H9 (cell line): ENCODE measurements at regions not wholly inside any gene's neighbourhood (a gene's known extent, or its start where the extent isn't known, plus 50 kb on each side); places are given as distances from the start of the nearest gene placed in this dataset.

ENCODE experiments used
- DNase-seq: peaks from one replicate; pipeline ENCODE4 v3.0.0-alpha.2; 2017
- H2AFZ ChIP-seq: one replicate; pipeline ENCODE4 v1.6.1; 2013; ENCODE audit warnings: mild to moderate bottlenecking, low read length, control low read depth, moderate library complexity
- H2AK5ac ChIP-seq: 2 replicates; pipeline ENCODE4 v1.6.1; 2013; ENCODE audit warnings: low read length, control low read depth, mixed read lengths; ENCODE audit not compliant: insufficient read length
- H2BK120ac ChIP-seq: one replicate; pipeline ENCODE4 v1.6.1; 2013; ENCODE audit warnings: low read depth, mild to moderate bottlenecking, low read length, control low read depth, inconsistent platforms; ENCODE audit not compliant: poor library complexity, severe bottlenecking
- H2BK12ac ChIP-seq: 2 replicates; pipeline ENCODE4 v1.6.1; 2013; ENCODE audit warnings: low read length, control low read depth, mixed read lengths, low read depth; ENCODE audit not compliant: insufficient read length
- H2BK15ac ChIP-seq: 2 replicates; pipeline ENCODE4 v1.6.1; 2013; ENCODE audit warnings: low read depth, low read length, control low read depth
- H2BK20ac ChIP-seq: one replicate; pipeline ENCODE4 v1.6.1; 2013; ENCODE audit warnings: low read depth, mild to moderate bottlenecking, low read length, control low read depth, inconsistent platforms; ENCODE audit not compliant: poor library complexity, severe bottlenecking
- H2BK5ac ChIP-seq: 2 replicates; pipeline ENCODE4 v1.6.1; 2013; ENCODE audit warnings: low read length, control low read depth, mixed read lengths; ENCODE audit not compliant: insufficient read length
- H3K14ac ChIP-seq: 2 replicates; pipeline ENCODE4 v1.6.1; 2013; ENCODE audit warnings: low read length, control low read depth; ENCODE audit not compliant: insufficient read depth
- H3K18ac ChIP-seq: 2 replicates; pipeline ENCODE4 v1.6.1; 2013; ENCODE audit warnings: low read depth, mild to moderate bottlenecking, mixed read lengths, low read length, control low read depth; ENCODE audit not compliant: insufficient read length
- H3K23ac ChIP-seq: 2 replicates; pipeline ENCODE4 v1.6.1; 2013; ENCODE audit warnings: low read length, control low read depth, mixed read lengths, low read depth; ENCODE audit not compliant: insufficient read length
- H3K23me2 ChIP-seq: 2 replicates; pipeline ENCODE4 v1.6.1; 2013; ENCODE audit warnings: low read depth, mild to moderate bottlenecking, mixed read lengths, low read length, control low read depth; ENCODE audit not compliant: insufficient read length, poor library complexity, severe bottlenecking
- H3K27ac ChIP-seq: 2 replicates; pipeline ENCODE4 v1.5.1; 2013; ENCODE audit warnings: low read length, control low read depth, mixed read lengths, low read depth; ENCODE audit not compliant: insufficient read length
- H3K27me3 ChIP-seq: 2 replicates; pipeline ENCODE4 v1.6.1; 2013; ENCODE audit warnings: low read length, control low read depth, inconsistent platforms; ENCODE audit not compliant: insufficient read depth
- H3K4ac ChIP-seq: 2 replicates; pipeline ENCODE4 v1.6.1; 2013; ENCODE audit warnings: low read depth, mild to moderate bottlenecking, control low read depth, inconsistent platforms, low read length, moderate library complexity
- H3K4me1 ChIP-seq: 2 replicates; pipeline ENCODE4 v1.6.1; 2013; ENCODE audit warnings: low read length, control low read depth, inconsistent platforms; ENCODE audit not compliant: insufficient read depth
- H3K4me2 ChIP-seq: 2 replicates; pipeline ENCODE4 v1.6.1; 2013; ENCODE audit warnings: low read length, control low read depth, mixed read lengths; ENCODE audit not compliant: insufficient read length, insufficient read depth
- H3K56ac ChIP-seq: 2 replicates; pipeline ENCODE4 v1.6.1; 2013; ENCODE audit warnings: low read depth, mild to moderate bottlenecking, mixed read lengths, low read length, control low read depth; ENCODE audit not compliant: insufficient read length
- H3K79me1 ChIP-seq: 2 replicates; pipeline ENCODE4 v1.6.1; 2013; ENCODE audit warnings: low read depth, mild to moderate bottlenecking, moderate library complexity, low read length, control low read depth, inconsistent platforms; ENCODE audit not compliant: insufficient read depth, poor library complexity, severe bottlenecking
- H3K79me2 ChIP-seq: 2 replicates; pipeline ENCODE4 v1.6.1; 2013; ENCODE audit warnings: low read length, control low read depth, inconsistent platforms; ENCODE audit not compliant: insufficient read depth
- H3K9ac ChIP-seq: 2 replicates; pipeline ENCODE4 v1.6.1; 2013; ENCODE audit warnings: low read length, control low read depth, mixed read lengths; ENCODE audit not compliant: insufficient read length; ENCODE audit errors: extremely low read depth
- H3K9me3 ChIP-seq: one replicate; pipeline ENCODE4 v1.6.1; 2013; ENCODE audit warnings: low read depth, low read length, inconsistent platforms; ENCODE audit not compliant: control insufficient read depth
- H3T11ph ChIP-seq: one replicate; pipeline ENCODE4 v1.6.1; 2013; ENCODE audit warnings: mild to moderate bottlenecking, low read length, control low read depth, inconsistent platforms
- H4K20me1 ChIP-seq: one replicate; pipeline ENCODE4 v1.6.1; 2013; ENCODE audit not compliant: control insufficient read depth, insufficient read length, insufficient read depth
- H4K5ac ChIP-seq: 2 replicates; pipeline ENCODE4 v1.6.1; 2013; ENCODE audit warnings: low read depth, mild to moderate bottlenecking, mixed read lengths, low read length, control low read depth; ENCODE audit not compliant: insufficient read length
- H4K8ac ChIP-seq: replicated peaks from 2 replicates; pipeline ENCODE4 v1.6.1; 2013; ENCODE audit warnings: low read length, control low read depth, mixed read lengths, low read depth; ENCODE audit not compliant: insufficient read length
- H4K91ac ChIP-seq: 2 replicates; pipeline ENCODE4 v1.6.1; 2013; ENCODE audit warnings: low read depth, mild to moderate bottlenecking, moderate library complexity, mixed read lengths, low read length, control low read depth; ENCODE audit not compliant: insufficient read length
- H3K27ac Mint-ChIP-seq, 3 experiments: 2 replicates in 2 of 3; 3 replicates in 1 of 3; pipeline ENCODE4 v1.8.0; 2020 to 2021; ENCODE audit warnings: mixed read lengths in 3 of 3, mild to moderate bottlenecking in 1 of 3, moderate library complexity in 1 of 3
- H3K27me3 Mint-ChIP-seq: 2 replicates; pipeline ENCODE4 v1.8.0; 2021; ENCODE audit warnings: low read depth, mild to moderate bottlenecking, moderate library complexity, mixed read lengths
- H3K36me3 Mint-ChIP-seq, 3 experiments: 2 replicates in 2 of 3; 3 replicates in 1 of 3; pipeline ENCODE4 v1.8.0; 2020 to 2021; ENCODE audit warnings: low read depth in 3 of 3, mixed read lengths in 3 of 3; ENCODE audit not compliant: insufficient read depth in 1 of 3
- H3K4me1 Mint-ChIP-seq, 2 experiments: 2 replicates each; pipeline ENCODE4 v1.8.0; 2020; ENCODE audit warnings: mixed read lengths in 2 of 2
- H3K4me3 Mint-ChIP-seq, 2 experiments: 2 replicates in 1 of 2; 3 replicates in 1 of 2; pipeline ENCODE4 v1.8.0; 2020 to 2021; ENCODE audit warnings: mild to moderate bottlenecking in 2 of 2, mixed read lengths in 2 of 2, moderate library complexity in 1 of 2
- H3K9me3 Mint-ChIP-seq, 2 experiments: 2 replicates in 1 of 2; 3 replicates in 1 of 2; pipeline ENCODE4 v1.8.0; 2020; ENCODE audit warnings: mild to moderate bottlenecking in 2 of 2, mixed read lengths in 2 of 2, moderate library complexity in 1 of 2
- CTCF ChIP-seq: fragments of 200-600 bp; sonication (generic); conservative IDR thresholded peaks from 3 replicates; pipeline ENCODE4 v1.8.0; 2021; ENCODE audit warnings: antibody characterized with exemption, mild to moderate bottlenecking
- WGBS: extraction: QIAGEN DNeasy Blood & Tissue Kit; methylation state at CpG from one replicate; pipeline ENCODE4 v1.1.7; 2013; ENCODE audit warnings: missing lambda C conversion rate, low lambda C conversion rate, mixed read lengths; ENCODE audit not compliant: insufficient read length; ENCODE audit errors: extremely low coverage; 5-methylcytosine and 5-hydroxymethylcytosine counted together

GRCh38 chr3:102068736-102069135, 219.4 kb downstream of the NFKBIZ start:
- no peak overlapping the region for H3K18ac ChIP-seq
- H4K91ac ChIP-seq: no peak overlapping the region
- H3K4ac ChIP-seq: no peak overlapping the region
- H2BK15ac ChIP-seq: no peak overlapping the region
- DNase-seq: no peak
- H3K27me3 Mint-ChIP-seq: no peaks in the 10 kb centered on the region
- no peak overlapping the region for H3K4me2 ChIP-seq
- no peak overlapping the region for H2BK5ac ChIP-seq
- no peaks in the 10 kb centered on the region for H3K79me1 ChIP-seq
- no peak overlapping the region for H3T11ph ChIP-seq
- no peaks in the 10 kb centered on the region for H3K4me1 ChIP-seq
- H4K5ac ChIP-seq: no peak overlapping the region
- no peak overlapping the region for H3K23ac ChIP-seq
- no peak overlapping the region for H3K27ac ChIP-seq
- no peaks in the 10 kb centered on the region for H3K27me3 ChIP-seq
- H4K8ac ChIP-seq: no peak overlapping the region
- no peak overlapping the region for H2AK5ac ChIP-seq
- H2BK20ac ChIP-seq: no peak overlapping the region
- no peak for TF ChIP-seq CTCF
- no peak overlapping the region for H3K4me3 Mint-ChIP-seq
- no peak overlapping the region for H2BK120ac ChIP-seq
- no peaks in the 10 kb centered on the region for H3K4me1 Mint-ChIP-seq
- peaks cover 8 to 14% of the 10 kb centered on the region in 2 experiments; a peak in 4 of 5 replicates for H3K9me3 Mint-ChIP-seq
- no peak overlapping the region for H2BK12ac ChIP-seq
- no peak overlapping the region for H3K14ac ChIP-seq
- H3K36me3 Mint-ChIP-seq: peaks cover 0 to 9% (median 3%) of the 10 kb centered on the region in 3 experiments; a peak in 3 of 7 replicates
- no peak overlapping the region for H2AFZ ChIP-seq
- H4K20me1 ChIP-seq: no peaks in the 10 kb centered on the region
- H3K9ac ChIP-seq: no peak overlapping the region
- H3K27ac Mint-ChIP-seq: 0 out of 7 replicates have a peak overlapping the region, but pooled peaks of 1 of the 3 experiments have one; percentile 31
- no CpG with 5 or more reads among the region's 2 CpGs for WGBS
- no peak overlapping the region for H3K56ac ChIP-seq
- H3K9me3 ChIP-seq: no peaks in the 10 kb centered on the region
- no peaks in the 10 kb centered on the region for H3K79me2 ChIP-seq
- H3K23me2 ChIP-seq: no peaks in the 10 kb centered on the region
